H54 (cell line): ENCODE measurements at regions not wholly inside any gene's neighbourhood (a gene's known extent, or its start where the extent isn't known, plus 50 kb on each side); places are given as distances from the start of the nearest gene placed in this dataset.
A peak's percentile ranks its signal among the peaks of the same experiment; 100 is the strongest.
"Not testable (repeated sequence)": the region's sequence is repeated elsewhere in the genome, so short reads cannot be mapped to it uniquely, and the experiment has no call there.

Experiments used
- DNase-seq: peaks from one replicate; pipeline ENCODE4 v3.0.0; 2011; ENCODE audit warnings: low spot score, mixed read lengths; ENCODE audit not compliant: insufficient read length
- FAIRE-seq: peaks from 3 replicates; lab custom pipeline; 2011; peaks lifted over from hg19 to GRCh38; lab: Jason Lieb, UNC
- POLR2A ChIP-seq: IDR thresholded peaks from 2 replicates; pipeline ENCODE4 v1.6.1; 2011; ENCODE audit warnings: low read depth, mild to moderate bottlenecking, low read length

GRCh38 chr15:98528046-98528725 is 120.2 kb upstream of the IGF1R start:
- no peak for TF ChIP-seq POLR2A
- FAIRE-seq (no peak), DNase-seq (no peak)

GRCh38 chr15:98529205-98530145 is 118.9 kb upstream of the IGF1R start:
- TF ChIP-seq POLR2A, result no peak
- DNase-seq, result no peak
- no peak for FAIRE-seq

GRCh38 chr15:98530570-98530969 is 117.8 kb upstream of the IGF1R start:
- FAIRE-seq (no peak), DNase-seq (no peak)
- TF ChIP-seq POLR2A, result no peak

GRCh38 chr15:98532063-98532462 is 116.3 kb upstream of the IGF1R start:
- no peak for DNase-seq
- no peak for FAIRE-seq
- TF ChIP-seq POLR2A, result no peak

- no peak for TF ChIP-seq POLR2A
- no peak for FAIRE-seq
- DNase-seq, result no peak
These were observed 111.4 kb upstream of the IGF1R start for GRCh38 chr15:98536976-98537375.

- DNase-seq (no peak), FAIRE-seq (no peak)
- no peak for TF ChIP-seq POLR2A
These were observed 110.8 kb upstream of the IGF1R start for GRCh38 chr15:98537516-98538060.

GRCh38 chr15:98541519-98541918 is 106.8 kb upstream of the IGF1R start:
- DNase-seq, result no peak
- no peak for TF ChIP-seq POLR2A
- FAIRE-seq, result no peak

GRCh38 chr15:98543237-98543636 is 105.1 kb upstream of the IGF1R start:
- FAIRE-seq (no peak), DNase-seq (no peak)
- TF ChIP-seq POLR2A, result no peak

- no peak for TF ChIP-seq POLR2A
- no peak for FAIRE-seq
- DNase-seq, result no peak
These were observed 102.0 kb upstream of the IGF1R start for GRCh38 chr15:98546329-98546728.

GRCh38 chr15:98547275-98547674 is 101.1 kb upstream of the IGF1R start:
- no peak for DNase-seq
- no peak for FAIRE-seq
- TF ChIP-seq POLR2A, result no peak

- FAIRE-seq, result no peak
- DNase-seq, result no peak
- TF ChIP-seq POLR2A, result no peak
These were observed 100.6 kb upstream of the IGF1R start for GRCh38 chr15:98547741-98548138.

- FAIRE-seq (no peak), DNase-seq (peak; percentile 22)
- TF ChIP-seq POLR2A, result 0 out of 2 replicates have a peak, but pooled peaks have one; percentile 16
These were observed 100.0 kb upstream of the IGF1R start for GRCh38 chr15:98548139-98548971.

GRCh38 chr15:98549003-98549402 is 99.3 kb upstream of the IGF1R start:
- no peak for FAIRE-seq
- TF ChIP-seq POLR2A, result no peak
- DNase-seq, result no peak

GRCh38 chr15:98549741-98550140 is 98.6 kb upstream of the IGF1R start:
- FAIRE-seq, result no peak
- TF ChIP-seq POLR2A, result no peak
- DNase-seq, result no peak

GRCh38 chr15:98550363-98550762 is 98.0 kb upstream of the IGF1R start:
- not testable (repeated sequence) for FAIRE-seq, DNase-seq
